ENCODE measurements at regions not wholly inside any gene's neighbourhood (a gene's known extent, or its start where the extent isn't known, plus 50 kb on each side); places are given as distances from the start of the nearest gene placed in this dataset.
"Not testable (repeated sequence)": the region's sequence is repeated elsewhere in the genome, so short reads cannot be mapped to it uniquely, and the experiment has no call there.

DNA sequence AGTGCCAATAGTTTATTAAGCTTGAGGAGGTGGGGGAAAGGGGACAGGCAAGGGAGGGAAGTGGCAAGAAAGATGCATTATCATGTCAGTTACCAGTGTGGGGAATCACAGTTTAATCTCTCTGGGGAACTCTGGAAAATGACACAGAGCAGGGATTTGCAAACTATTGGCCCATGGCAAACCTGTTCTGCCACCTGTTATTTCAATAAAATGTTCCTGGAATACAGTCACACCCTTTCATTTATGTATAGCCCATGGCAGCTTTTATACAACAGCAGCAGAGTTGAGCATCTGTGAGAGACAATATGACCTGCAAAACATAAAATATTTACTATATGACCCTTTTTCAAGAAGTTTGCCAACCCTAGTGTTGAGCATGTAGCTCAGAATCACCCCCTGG is 140.5 kb downstream of the NPIPA7 start:
- H2BK12ac ChIP-seq (ENCODE audit: low read length in 2 of 2); H3K79me1 ChIP-seq (replicated peaks; ENCODE audit: low read length, poor library complexity, severe bottlenecking); H2BK120ac ChIP-seq (ENCODE audit: low read depth, low read length); H2BK15ac ChIP-seq (ENCODE audit: low read depth, poor library complexity, severe bottlenecking); H3K14ac ChIP-seq (ENCODE audit: low read length in 2 of 2); H2BK5ac ChIP-seq (ENCODE audit: low read depth, low read length, poor library complexity, severe bottlenecking); H3K4me2 ChIP-seq (ENCODE audit: low read length, poor library complexity, severe bottlenecking); DNase-seq; H3K4me1 ChIP-seq (ENCODE audit: control insufficient read depth, insufficient read depth, low read depth, low read length); H3K9ac ChIP-seq (ENCODE audit: low read length); H3K27me3 ChIP-seq (ENCODE audit: control insufficient read depth in 1 of 2, insufficient read depth in 1 of 2, low read length in 2 of 2); H3K9me3 ChIP-seq (ENCODE audit: control insufficient read depth, low read length); H2AK5ac ChIP-seq (ENCODE audit: low read length, severe bottlenecking); H3K27ac ChIP-seq (ENCODE audit: low read length, poor library complexity, severe bottlenecking); H4K8ac ChIP-seq (ENCODE audit: low read length); H2AFZ ChIP-seq (ENCODE audit: low read depth, low read length); H3K4ac ChIP-seq (ENCODE audit: low read depth in 1 of 2, low read length in 2 of 2); H3K23ac ChIP-seq (ENCODE audit: low read length in 2 of 2); H3K18ac ChIP-seq (ENCODE audit: low read depth in 1 of 2, low read length in 2 of 2); H4K91ac ChIP-seq (ENCODE audit: low read length); H3K4me3 ChIP-seq (ENCODE audit: insufficient read depth in 1 of 2, low read depth in 1 of 2, low read length in 2 of 2); H3K36me3 ChIP-seq (ENCODE audit: control insufficient read depth in 1 of 2, insufficient read depth in 2 of 2, low read depth in 1 of 2, low read length in 2 of 2): not testable (repeated sequence)

DNA sequence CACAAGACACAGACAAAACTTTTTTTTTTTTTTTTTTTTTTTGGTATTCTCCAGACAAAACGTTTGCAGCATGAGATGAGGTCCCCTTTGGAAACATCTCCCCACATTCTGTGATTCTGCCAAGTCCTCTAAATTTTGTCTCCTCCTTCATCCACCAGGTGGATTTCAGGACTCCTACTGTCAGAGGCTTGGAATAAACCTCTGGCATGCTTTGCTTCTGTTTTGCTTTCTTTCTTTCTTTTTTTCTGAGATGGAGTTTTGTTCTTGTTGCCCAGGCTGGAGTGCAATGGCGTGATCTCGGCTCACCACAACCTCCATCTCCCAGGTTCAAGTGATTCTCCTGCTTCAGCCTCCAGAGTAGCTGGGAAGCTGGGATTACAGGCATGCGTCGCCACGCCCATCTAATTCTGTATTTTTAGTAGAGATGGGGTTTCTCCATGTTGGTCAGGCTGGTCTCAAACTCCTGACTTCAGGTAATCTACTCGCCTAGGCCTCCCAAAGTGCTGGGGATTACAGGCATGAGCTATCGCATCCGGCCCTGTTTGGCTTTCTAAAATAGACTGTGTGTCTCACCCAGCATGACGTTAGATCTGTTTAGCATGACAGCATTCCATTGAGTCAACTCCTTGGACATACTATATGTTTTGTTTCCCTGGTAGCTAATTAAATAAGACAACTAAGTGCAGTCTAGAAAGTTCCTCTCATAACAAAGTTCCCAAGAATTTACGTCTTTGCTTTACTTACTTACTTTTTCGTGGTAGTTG is 142.5 kb downstream of the NPIPA7 start:
- not testable (repeated sequence) for H3K9me3 ChIP-seq (ENCODE audit: control insufficient read depth, low read length); H3K14ac ChIP-seq (ENCODE audit: low read length in 2 of 2); DNase-seq; H2AFZ ChIP-seq (ENCODE audit: low read depth, low read length); H3K4me2 ChIP-seq (ENCODE audit: low read length, poor library complexity, severe bottlenecking); H3K23ac ChIP-seq (ENCODE audit: low read length in 2 of 2); H2BK12ac ChIP-seq (ENCODE audit: low read length in 2 of 2); H3K27ac ChIP-seq (ENCODE audit: low read length, poor library complexity, severe bottlenecking); H3K4ac ChIP-seq (ENCODE audit: low read depth in 1 of 2, low read length in 2 of 2); H4K91ac ChIP-seq (ENCODE audit: low read length); H3K27me3 ChIP-seq (ENCODE audit: control insufficient read depth in 1 of 2, insufficient read depth in 1 of 2, low read length in 2 of 2); H2BK120ac ChIP-seq (ENCODE audit: low read depth, low read length); H3K4me3 ChIP-seq (ENCODE audit: insufficient read depth in 1 of 2, low read depth in 1 of 2, low read length in 2 of 2); H2BK15ac ChIP-seq (ENCODE audit: low read depth, poor library complexity, severe bottlenecking); H2BK5ac ChIP-seq (ENCODE audit: low read depth, low read length, poor library complexity, severe bottlenecking); H3K4me1 ChIP-seq (ENCODE audit: control insufficient read depth, insufficient read depth, low read depth, low read length); H3K9ac ChIP-seq (ENCODE audit: low read length); H3K36me3 ChIP-seq (ENCODE audit: control insufficient read depth in 1 of 2, insufficient read depth in 2 of 2, low read depth in 1 of 2, low read length in 2 of 2); H3K79me1 ChIP-seq (replicated peaks; ENCODE audit: low read length, poor library complexity, severe bottlenecking); H3K18ac ChIP-seq (ENCODE audit: low read depth in 1 of 2, low read length in 2 of 2); H4K8ac ChIP-seq (ENCODE audit: low read length); H2AK5ac ChIP-seq (ENCODE audit: low read length, severe bottlenecking)
- 40% methylated on average over 1 of the region's 12 CpGs for WGBS

DNA sequence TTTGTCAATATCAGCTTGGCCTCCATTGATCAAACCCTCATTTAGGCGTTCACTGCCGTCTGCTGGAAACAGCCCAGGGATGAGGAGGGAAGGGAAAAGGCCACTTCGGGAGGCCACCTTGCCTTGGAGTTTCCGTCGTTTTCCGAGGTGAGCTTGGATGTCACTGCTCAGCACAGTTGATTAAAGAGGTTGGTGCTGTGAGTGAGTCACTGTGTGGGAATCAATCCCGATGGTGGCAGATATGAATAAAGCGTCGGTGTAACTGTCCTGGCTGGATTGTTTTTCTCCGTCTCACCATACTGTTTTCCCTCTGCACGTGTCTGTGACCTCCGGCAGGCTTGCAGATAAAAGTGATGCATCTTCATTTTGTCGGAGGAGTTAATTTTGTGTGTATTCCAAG is 148.1 kb downstream of the NPIPA7 start:
- not testable (repeated sequence) for H3K27ac ChIP-seq (ENCODE audit: low read length, poor library complexity, severe bottlenecking); H3K79me1 ChIP-seq (replicated peaks; ENCODE audit: low read length, poor library complexity, severe bottlenecking); H2AFZ ChIP-seq (ENCODE audit: low read depth, low read length); DNase-seq; H2AK5ac ChIP-seq (ENCODE audit: low read length, severe bottlenecking); H3K9ac ChIP-seq (ENCODE audit: low read length); H3K36me3 ChIP-seq (ENCODE audit: control insufficient read depth in 1 of 2, insufficient read depth in 2 of 2, low read depth in 1 of 2, low read length in 2 of 2); H2BK15ac ChIP-seq (ENCODE audit: low read depth, poor library complexity, severe bottlenecking); H3K23ac ChIP-seq (ENCODE audit: low read length in 2 of 2); H3K4me3 ChIP-seq (ENCODE audit: insufficient read depth in 1 of 2, low read depth in 1 of 2, low read length in 2 of 2); H3K4me2 ChIP-seq (ENCODE audit: low read length, poor library complexity, severe bottlenecking); H2BK120ac ChIP-seq (ENCODE audit: low read depth, low read length); H3K18ac ChIP-seq (ENCODE audit: low read depth in 1 of 2, low read length in 2 of 2); H2BK5ac ChIP-seq (ENCODE audit: low read depth, low read length, poor library complexity, severe bottlenecking); H4K91ac ChIP-seq (ENCODE audit: low read length); H3K27me3 ChIP-seq (ENCODE audit: control insufficient read depth in 1 of 2, insufficient read depth in 1 of 2, low read length in 2 of 2); H2BK12ac ChIP-seq (ENCODE audit: low read length in 2 of 2); H3K4ac ChIP-seq (ENCODE audit: low read depth in 1 of 2, low read length in 2 of 2); H3K9me3 ChIP-seq (ENCODE audit: control insufficient read depth, low read length); H3K4me1 ChIP-seq (ENCODE audit: control insufficient read depth, insufficient read depth, low read depth, low read length); H3K14ac ChIP-seq (ENCODE audit: low read length in 2 of 2); H4K8ac ChIP-seq (ENCODE audit: low read length)
- WGBS = no CpG with 5 or more reads among the region's 13 CpGs

DNA sequence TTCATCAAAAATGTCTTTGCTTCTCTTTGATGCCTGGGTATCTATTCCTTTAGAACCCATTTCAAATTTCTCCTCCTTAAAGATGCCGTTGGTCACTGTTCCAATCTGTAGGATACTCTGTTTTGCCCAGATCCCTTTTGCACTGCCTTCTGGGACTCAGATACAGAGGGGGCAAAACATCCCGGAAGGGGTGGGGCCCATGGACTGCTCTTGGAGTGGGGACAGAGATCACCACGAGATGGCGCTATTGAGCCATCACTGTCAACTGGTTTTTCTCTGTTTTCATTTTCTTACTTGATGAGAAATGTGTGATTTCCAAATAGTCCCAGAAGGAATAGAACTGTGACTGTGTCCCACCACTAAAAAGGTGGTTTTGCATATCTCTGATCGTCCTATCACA is 151.8 kb downstream of the NPIPA7 start:
- H3K4me1 ChIP-seq (ENCODE audit: control insufficient read depth, insufficient read depth, low read depth, low read length); H2BK15ac ChIP-seq (ENCODE audit: low read depth, poor library complexity, severe bottlenecking); H4K91ac ChIP-seq (ENCODE audit: low read length); H3K9ac ChIP-seq (ENCODE audit: low read length); H2BK12ac ChIP-seq (ENCODE audit: low read length in 2 of 2); H3K79me1 ChIP-seq (replicated peaks; ENCODE audit: low read length, poor library complexity, severe bottlenecking); H2BK5ac ChIP-seq (ENCODE audit: low read depth, low read length, poor library complexity, severe bottlenecking); H3K4ac ChIP-seq (ENCODE audit: low read depth in 1 of 2, low read length in 2 of 2); H3K27ac ChIP-seq (ENCODE audit: low read length, poor library complexity, severe bottlenecking); H3K18ac ChIP-seq (ENCODE audit: low read depth in 1 of 2, low read length in 2 of 2); H3K9me3 ChIP-seq (ENCODE audit: control insufficient read depth, low read length); H3K27me3 ChIP-seq (ENCODE audit: control insufficient read depth in 1 of 2, insufficient read depth in 1 of 2, low read length in 2 of 2); H3K4me2 ChIP-seq (ENCODE audit: low read length, poor library complexity, severe bottlenecking); H3K36me3 ChIP-seq (ENCODE audit: control insufficient read depth in 1 of 2, insufficient read depth in 2 of 2, low read depth in 1 of 2, low read length in 2 of 2); H4K8ac ChIP-seq (ENCODE audit: low read length); DNase-seq; H3K4me3 ChIP-seq (ENCODE audit: insufficient read depth in 1 of 2, low read depth in 1 of 2, low read length in 2 of 2); H2BK120ac ChIP-seq (ENCODE audit: low read depth, low read length); H3K14ac ChIP-seq (ENCODE audit: low read length in 2 of 2); H2AFZ ChIP-seq (ENCODE audit: low read depth, low read length); H2AK5ac ChIP-seq (ENCODE audit: low read length, severe bottlenecking); H3K23ac ChIP-seq (ENCODE audit: low read length in 2 of 2): not testable (repeated sequence)
- 25% methylated on average over 1 of the region's 5 CpGs for WGBS
